HG03432 (cell line): ENCODE measurements at regions not wholly inside any gene's neighbourhood (a gene's known extent, or its start where the extent isn't known, plus 50 kb on each side); places are given as distances from the start of the nearest gene placed in this dataset.
"Not testable (repeated sequence)": the region's sequence is repeated elsewhere in the genome, so short reads cannot be mapped to it uniquely, and the experiment has no call there.

Source experiments
- ATAC-seq: cut with Tn5 transposase; IDR thresholded peaks from one replicate; pipeline ENCODE4 v1.9.1; 2021; ENCODE audit warnings: mild to moderate bottlenecking, moderate library complexity; ENCODE audit not compliant: unreplicated experiment

- no peak for ATAC-seq
Observed at GRCh38 chr3:189375532-189375931, 203.8 kb downstream of the TPRG1 start.

- no peak for ATAC-seq
Observed at GRCh38 chr3:189383630-189384029, 211.9 kb downstream of the TPRG1 start.

- ATAC-seq: not testable (repeated sequence)
Observed at GRCh38 chr3:189385880-189386279, 214.1 kb downstream of the TPRG1 start.

GRCh38 chr3:189386739-189387138 lies 215.0 kb downstream of the TPRG1 start:
- no peak for ATAC-seq

GRCh38 chr3:189389346-189389745 lies 217.6 kb downstream of the TPRG1 start:
- ATAC-seq: no peak

- ATAC-seq: no peak
Observed at GRCh38 chr3:189393598-189393997, 221.8 kb downstream of the TPRG1 start.

GRCh38 chr3:189394599-189395121 lies 222.9 kb downstream of the TPRG1 start:
- peak; percentile 95 for ATAC-seq

GRCh38 chr3:189395825-189396224 lies 224.1 kb downstream of the TPRG1 start:
- no peak for ATAC-seq

GRCh38 chr3:189398656-189399055 lies 226.9 kb downstream of the TPRG1 start:
- no peak for ATAC-seq

- no peak for ATAC-seq
Observed at GRCh38 chr3:189401196-189401595, 229.4 kb downstream of the TPRG1 start.

GRCh38 chr3:189403194-189403593 lies 228.0 kb upstream of the TP63 start:
- no peak for ATAC-seq

- no peak for ATAC-seq
Observed at GRCh38 chr3:189404024-189404423, 227.2 kb upstream of the TP63 start.

- peak; percentile 76 for ATAC-seq
Observed at GRCh38 chr3:189404797-189405484, 226.2 kb upstream of the TP63 start.

- ATAC-seq: no peak
Observed at GRCh38 chr3:189406148-189406547, 225.0 kb upstream of the TP63 start.

- ATAC-seq: no peak
Observed at GRCh38 chr3:189410522-189410921, 220.7 kb upstream of the TP63 start.

GRCh38 chr3:189419038-189419437 lies 212.2 kb upstream of the TP63 start:
- no peak for ATAC-seq

- ATAC-seq: no peak
Observed at GRCh38 chr3:189419683-189420082, 211.5 kb upstream of the TP63 start.

- no peak for ATAC-seq
Observed at GRCh38 chr3:189424922-189425321, 206.3 kb upstream of the TP63 start.

GRCh38 chr3:189429019-189429418 lies 202.2 kb upstream of the TP63 start:
- ATAC-seq: no peak

- no peak for ATAC-seq
Observed at GRCh38 chr3:189430166-189430565, 201.0 kb upstream of the TP63 start.

GRCh38 chr3:189442257-189442656 lies 188.9 kb upstream of the TP63 start:
- ATAC-seq: not testable (repeated sequence)

- no peak for ATAC-seq
Observed at GRCh38 chr3:189446959-189447560, 184.1 kb upstream of the TP63 start.
